Amniotic epithelial cell (primary cell): ENCODE measurements at regions not wholly inside any gene's neighbourhood (a gene's known extent, or its start where the extent isn't known, plus 50 kb on each side); places are given as distances from the start of the nearest gene placed in this dataset.

Source experiments
- DNase-seq: peaks from one replicate; pipeline ENCODE4 v3.0.0-alpha.2; 2010; ENCODE audit warnings: low read depth

- no peak for DNase-seq
Observed at GRCh38 chr1:25036117-25036546, 106.1 kb upstream of the RUNX3 start.

DNA sequence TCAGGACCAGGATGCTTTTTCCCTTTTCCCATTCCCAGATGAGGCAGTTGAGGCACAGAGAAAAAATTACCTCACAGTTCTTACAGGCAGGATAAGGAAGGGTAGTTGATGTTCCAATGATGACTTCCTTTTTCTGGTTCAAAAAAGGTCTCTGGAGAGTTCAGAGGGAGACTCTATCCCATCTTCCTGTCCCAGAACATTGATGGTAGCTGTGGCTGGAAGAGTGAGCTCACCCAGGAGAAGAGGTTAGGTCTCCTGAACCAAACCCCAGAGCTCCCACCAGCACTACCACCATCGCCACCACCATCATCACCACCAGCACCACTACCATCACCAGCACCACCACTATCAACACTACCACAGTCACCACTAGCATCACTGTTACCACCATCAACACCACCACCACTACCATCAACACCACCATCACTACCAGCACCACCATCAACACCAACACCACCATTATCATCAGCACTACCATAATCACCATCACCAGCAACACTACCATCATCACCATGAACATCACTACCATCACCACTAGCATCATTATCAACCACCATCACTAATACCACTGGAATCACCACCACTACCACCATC, 105.5 kb upstream of the RUNX3 start:
- no peak for DNase-seq

- no peak for DNase-seq
Observed at GRCh38 chr1:25034736-25035522, 104.9 kb upstream of the RUNX3 start.

GRCh38 chr1:25033828-25034705, 104.0 kb upstream of the RUNX3 start:
- DNase-seq: no peak

- DNase-seq: no peak
Observed at GRCh38 chr1:25033030-25033827, 103.2 kb upstream of the RUNX3 start.

- DNase-seq: no peak
Observed at GRCh38 chr1:25031966-25032667, 102.0 kb upstream of the RUNX3 start.

DNA sequence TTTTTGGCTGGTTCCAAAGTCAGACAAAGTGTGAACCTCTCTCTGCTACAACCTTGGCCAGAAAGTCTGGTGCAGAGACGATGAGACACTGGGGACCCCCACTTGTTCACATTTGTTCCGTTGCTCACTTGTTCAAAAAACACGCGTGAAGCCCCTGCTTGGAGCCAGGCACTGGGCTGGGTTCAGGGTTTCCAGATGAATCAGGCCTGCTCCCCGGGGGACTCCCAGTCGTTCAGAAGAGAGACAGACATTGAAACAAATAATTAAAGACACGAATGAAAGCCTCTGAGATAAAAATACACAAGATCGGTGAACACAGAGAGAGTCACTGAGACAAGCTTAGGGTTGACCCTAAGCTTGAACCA, 101.5 kb upstream of the RUNX3 start:
- DNase-seq: no peak

- no peak for DNase-seq
Observed at GRCh38 chr1:25030674-25031589, 100.9 kb upstream of the RUNX3 start.

- DNase-seq: no peak
Observed at GRCh38 chr1:25030012-25030411, 99.9 kb upstream of the RUNX3 start.

DNA sequence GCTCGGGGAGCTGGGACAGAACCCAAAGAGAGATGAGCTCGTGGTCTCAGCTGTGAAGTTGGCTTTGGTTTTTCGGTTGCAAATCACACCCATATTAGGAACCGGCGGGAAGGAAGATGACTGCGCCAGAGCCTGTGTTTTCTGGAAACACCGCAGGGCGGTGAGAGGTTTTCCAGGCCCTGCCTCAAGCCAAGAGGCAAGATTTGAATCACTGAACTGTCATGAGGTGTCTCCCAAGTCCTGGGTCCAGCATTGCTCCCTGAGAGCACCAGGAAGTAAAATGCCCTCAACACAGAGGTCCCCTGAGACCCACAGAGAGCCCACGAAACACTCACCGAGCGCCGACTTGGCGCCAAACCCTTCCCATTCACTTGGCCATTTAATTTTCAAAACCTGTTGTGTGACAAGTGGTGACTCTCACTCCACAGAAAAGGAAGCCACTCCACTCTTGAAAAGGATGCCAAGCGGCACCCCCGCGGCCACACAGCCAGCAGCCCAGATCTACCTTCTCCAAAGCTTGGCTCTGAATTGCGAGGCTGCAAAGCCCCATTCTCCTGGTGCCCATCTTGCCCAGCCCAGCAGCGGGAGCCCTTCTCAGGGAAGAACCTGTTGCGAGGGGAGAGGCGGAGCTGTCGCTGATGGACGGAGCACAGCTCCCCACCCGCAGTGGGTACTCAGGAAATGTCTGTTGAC, 99.0 kb upstream of the RUNX3 start:
- no peak for DNase-seq

GRCh38 chr1:25028587-25028906, 98.5 kb upstream of the RUNX3 start:
- no peak for DNase-seq

GRCh38 chr1:25027822-25028586, 97.9 kb upstream of the RUNX3 start:
- no peak for DNase-seq

- DNase-seq: no peak
Observed at GRCh38 chr1:25026730-25027450, 96.8 kb upstream of the RUNX3 start.

GRCh38 chr1:25026304-25026703, 96.2 kb upstream of the RUNX3 start:
- DNase-seq: no peak

DNA sequence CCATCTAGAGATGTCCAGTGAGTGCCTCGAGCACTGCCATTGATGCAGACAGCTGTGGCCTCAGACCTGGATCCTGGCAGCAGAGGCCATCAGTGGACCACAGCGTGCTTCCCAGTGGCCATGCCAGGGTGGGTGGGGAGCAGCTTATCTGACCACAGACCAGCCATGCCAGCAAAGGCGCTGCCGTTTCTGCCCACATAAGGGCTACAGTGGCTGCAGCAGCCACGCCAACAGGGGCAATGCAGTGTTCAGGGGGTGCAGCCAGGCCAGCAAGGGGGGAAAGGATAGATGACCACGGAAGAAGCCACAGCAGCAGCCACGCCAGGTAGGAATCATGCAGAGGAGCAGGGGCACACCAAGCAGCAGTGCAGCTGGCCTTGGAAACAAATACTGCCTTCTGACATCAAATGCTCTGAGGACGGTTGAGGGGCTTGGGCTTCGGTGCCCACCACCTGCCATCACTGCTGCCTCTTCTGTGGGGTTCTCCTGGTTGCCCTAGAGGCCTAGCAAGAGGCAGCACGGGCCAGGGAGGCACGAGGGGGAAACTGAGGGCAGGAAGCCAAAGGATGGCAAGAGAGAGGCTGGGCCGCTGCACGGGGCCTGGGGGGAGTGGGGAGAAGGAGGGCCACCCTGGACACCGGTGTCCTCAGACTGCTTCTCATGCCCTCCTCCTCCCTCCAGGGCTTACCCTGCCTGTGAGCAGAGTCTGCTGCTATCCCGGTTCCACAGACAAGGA, 94.7 kb upstream of the RUNX3 start:
- DNase-seq: no peak

DNA sequence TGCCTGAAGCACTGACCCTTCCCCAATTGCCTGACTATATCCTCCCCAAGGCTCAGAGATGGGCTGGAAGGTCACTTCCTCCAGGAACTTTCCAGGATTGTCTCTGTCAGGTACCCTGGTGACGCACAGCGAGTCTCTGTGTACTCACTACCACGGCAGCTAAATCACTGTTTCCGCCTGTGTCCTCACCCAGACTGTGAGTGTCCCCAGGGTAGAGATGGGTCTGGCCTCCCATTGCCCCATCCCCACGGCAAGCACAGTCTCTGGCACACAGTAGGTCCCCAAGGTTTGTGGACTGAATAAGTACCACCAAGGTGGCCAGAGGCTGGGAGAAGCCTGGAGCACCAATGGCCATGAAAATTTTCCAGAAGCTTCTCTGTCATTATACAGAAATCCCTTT, 93.8 kb upstream of the RUNX3 start:
- DNase-seq: no peak

GRCh38 chr1:25023190-25023578, 93.1 kb upstream of the RUNX3 start:
- DNase-seq: no peak
